GM23248 (cell line): ENCODE measurements at regions not wholly inside any gene's neighbourhood (a gene's known extent, or its start where the extent isn't known, plus 50 kb on each side); places are given as distances from the start of the nearest gene placed in this dataset.

Experiments
- EZH2 ChIP-seq: fragments of 200-600 bp; sonication (generic); IDR thresholded peaks from 2 replicates; pipeline ENCODE4 v1.6.1; 2018; ENCODE audit warnings: antibody characterized with exemption, mild to moderate bottlenecking; ENCODE audit not compliant: insufficient read depth, poor library complexity, severe bottlenecking
- EZH2phosphoT487 ChIP-seq: fragments of 200-600 bp; sonication (generic); IDR thresholded peaks from 2 replicates; pipeline ENCODE4 v1.6.1; 2018; ENCODE audit warnings: antibody characterized with exemption, moderate library complexity, mild to moderate bottlenecking, low read depth; ENCODE audit not compliant: insufficient read depth

DNA sequence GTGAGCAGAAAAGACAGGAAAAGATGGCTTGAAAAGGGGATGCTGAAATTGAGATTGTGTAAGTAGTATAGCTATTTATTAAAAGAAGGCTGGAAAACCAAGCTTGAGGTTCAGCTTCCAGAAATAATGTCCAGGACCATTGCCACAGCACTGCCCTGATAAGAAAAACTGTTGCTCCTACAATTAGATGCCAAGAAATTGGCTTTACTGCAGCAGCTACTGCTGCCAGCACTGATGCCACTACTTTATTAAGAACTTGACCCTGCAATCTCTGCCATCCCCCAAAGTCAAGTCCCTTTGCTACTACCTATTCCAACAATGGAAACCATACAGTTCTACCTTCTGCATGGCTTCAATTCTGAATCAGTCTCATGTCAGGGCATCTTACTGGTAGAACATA is 130.0 kb upstream of the VAMP7 start:
- TF ChIP-seq EZH2 (no peak), EZH2phosphoT487 (no peak)
